ENCODE measurements at regions not wholly inside any gene's neighbourhood (a gene's known extent, or its start where the extent isn't known, plus 50 kb on each side); places are given as distances from the start of the nearest gene placed in this dataset.
"Not testable (repeated sequence)": the region's sequence is repeated elsewhere in the genome, so short reads cannot be mapped to it uniquely, and the experiment has no call there.

- Histone ChIP-seq H3K4me3 (ENCODE audit: low read depth, low read length) (no peak overlapping the region), H3K36me3 (ENCODE audit: insufficient read depth) (no peaks in the 10 kb centered on the region), H3K4me1 (ENCODE audit: insufficient read depth) (no peaks in the 10 kb centered on the region), H3K27ac (ENCODE audit: low read depth) (no peak overlapping the region)
- WGBS, result 13% methylated on average over 3 of the region's 3 CpGs
- DNase-seq (ENCODE audit: extremely low spot score), result no peak
These were observed 235.8 kb downstream of the EPHA7 start for GRCh38 chr6:93183531-93183972.

- Histone ChIP-seq H3K4me3 (ENCODE audit: low read depth, low read length) (no peak overlapping the region), H3K27ac (ENCODE audit: low read depth) (no peak overlapping the region), H3K36me3 (ENCODE audit: insufficient read depth) (no peaks in the 10 kb centered on the region), H3K4me1 (ENCODE audit: insufficient read depth) (no peaks in the 10 kb centered on the region)
- no peak for DNase-seq (ENCODE audit: extremely low spot score)
- 28% methylated on average over 2 of the region's 2 CpGs for WGBS
These were observed 236.3 kb downstream of the EPHA7 start for GRCh38 chr6:93182938-93183479.

- H3K4me1 ChIP-seq (ENCODE audit: insufficient read depth), result no peaks in the 10 kb centered on the region
- no peak overlapping the region for H3K4me3 ChIP-seq (ENCODE audit: low read depth, low read length)
- no peak for DNase-seq (ENCODE audit: extremely low spot score)
- no peak overlapping the region for H3K27ac ChIP-seq (ENCODE audit: low read depth)
- WGBS, result 97% methylated on average over 2 of the region's 2 CpGs
- H3K36me3 ChIP-seq (ENCODE audit: insufficient read depth), result no peaks in the 10 kb centered on the region
These were observed 241.4 kb downstream of the EPHA7 start for GRCh38 chr6:93177918-93178317.

- H3K4me3 ChIP-seq (ENCODE audit: low read depth, low read length), result no peak overlapping the region
These were observed 241.9 kb downstream of the EPHA7 start for GRCh38 chr6:93177438-93177837.

GRCh38 chr6:93176070-93176469 is 243.3 kb downstream of the EPHA7 start:
- Histone ChIP-seq H3K36me3 (ENCODE audit: insufficient read depth) (no peaks in the 10 kb centered on the region), H3K4me3 (ENCODE audit: low read depth, low read length) (no peak overlapping the region), H3K27ac (ENCODE audit: low read depth) (no peak overlapping the region), H3K4me1 (ENCODE audit: insufficient read depth) (no peaks in the 10 kb centered on the region)
- 83% methylated on average over 1 of the region's 1 CpG for WGBS
- no peak for DNase-seq (ENCODE audit: extremely low spot score)

More at GRCh38 chr6:93177438-93177837, 241.9 kb downstream of the EPHA7 start:
- Histone ChIP-seq H3K4me1 (ENCODE audit: insufficient read depth) (no peaks in the 10 kb centered on the region), H3K27ac (ENCODE audit: low read depth) (no peak overlapping the region), H3K36me3 (ENCODE audit: insufficient read depth) (no peaks in the 10 kb centered on the region)
- 91% methylated on average over 3 of the region's 3 CpGs for WGBS
- no peak for DNase-seq (ENCODE audit: extremely low spot score)

- not testable (repeated sequence) for DNase-seq (ENCODE audit: extremely low spot score); H3K4me3 ChIP-seq (ENCODE audit: low read depth, low read length); H3K27ac ChIP-seq (ENCODE audit: low read depth); H3K4me1 ChIP-seq (ENCODE audit: insufficient read depth); H3K36me3 ChIP-seq (ENCODE audit: insufficient read depth)
- WGBS, result 94% methylated on average over 5 of the region's 10 CpGs
These were observed 245.8 kb downstream of the EPHA7 start for GRCh38 chr6:93173573-93173972.

- Histone ChIP-seq H3K27ac (ENCODE audit: low read depth) (no peak overlapping the region), H3K4me3 (ENCODE audit: low read depth, low read length) (no peak overlapping the region), H3K36me3 (ENCODE audit: insufficient read depth) (no peaks in the 10 kb centered on the region), H3K4me1 (ENCODE audit: insufficient read depth) (no peaks in the 10 kb centered on the region)
- 52% methylated on average over 3 of the region's 3 CpGs for WGBS
- DNase-seq (ENCODE audit: extremely low spot score), result no peak
These were observed 253.4 kb downstream of the EPHA7 start for GRCh38 chr6:93165850-93166430.

- no peaks in the 10 kb centered on the region for H3K36me3 ChIP-seq (ENCODE audit: insufficient read depth)
- no peak for DNase-seq (ENCODE audit: extremely low spot score)
- no peak overlapping the region for H3K27ac ChIP-seq (ENCODE audit: low read depth)
- no peaks in the 10 kb centered on the region for H3K4me1 ChIP-seq (ENCODE audit: insufficient read depth)
- H3K4me3 ChIP-seq (ENCODE audit: low read depth, low read length), result no peak overlapping the region
These were observed 254.6 kb downstream of the EPHA7 start for GRCh38 chr6:93164781-93165180.

GRCh38 chr6:93163146-93163545 is 256.2 kb downstream of the EPHA7 start:
- H3K4me3 ChIP-seq (ENCODE audit: low read depth, low read length), result no peak overlapping the region
- H3K4me1 ChIP-seq (ENCODE audit: insufficient read depth), result no peaks in the 10 kb centered on the region
- H3K27ac ChIP-seq (ENCODE audit: low read depth), result no peak overlapping the region
- 89% methylated on average over 3 of the region's 3 CpGs for WGBS
- no peak for DNase-seq (ENCODE audit: extremely low spot score)
- no peaks in the 10 kb centered on the region for H3K36me3 ChIP-seq (ENCODE audit: insufficient read depth)

- no peaks in the 10 kb centered on the region for H3K36me3 ChIP-seq (ENCODE audit: insufficient read depth)
- DNase-seq (ENCODE audit: extremely low spot score), result no peak
- no peak overlapping the region for H3K27ac ChIP-seq (ENCODE audit: low read depth)
- 89% methylated on average over 4 of the region's 4 CpGs for WGBS
- no peaks in the 10 kb centered on the region for H3K4me1 ChIP-seq (ENCODE audit: insufficient read depth)
- H3K4me3 ChIP-seq (ENCODE audit: low read depth, low read length), result no peak overlapping the region
These were observed 279.8 kb downstream of the EPHA7 start for GRCh38 chr6:93139408-93140081.

- H3K4me1 ChIP-seq (ENCODE audit: insufficient read depth), result no peaks in the 10 kb centered on the region
- no peak overlapping the region for H3K27ac ChIP-seq (ENCODE audit: low read depth)
- H3K4me3 ChIP-seq (ENCODE audit: low read depth, low read length), result no peak overlapping the region
- no peak for DNase-seq (ENCODE audit: extremely low spot score)
- H3K36me3 ChIP-seq (ENCODE audit: insufficient read depth), result no peaks in the 10 kb centered on the region
- WGBS, result 93% methylated on average over 2 of the region's 2 CpGs
These were observed 283.2 kb downstream of the EPHA7 start for GRCh38 chr6:93136111-93136510.

- no peak for DNase-seq (ENCODE audit: extremely low spot score)
- Histone ChIP-seq H3K27ac (ENCODE audit: low read depth) (no peak overlapping the region), H3K4me1 (ENCODE audit: insufficient read depth) (no peaks in the 10 kb centered on the region), H3K4me3 (ENCODE audit: low read depth, low read length) (no peak overlapping the region), H3K36me3 (ENCODE audit: insufficient read depth) (no peaks in the 10 kb centered on the region)
- WGBS, result 61% methylated on average over 2 of the region's 2 CpGs
These were observed 295.2 kb downstream of the EPHA7 start for GRCh38 chr6:93124006-93124632.

GRCh38 chr6:93123585-93123984 is 295.8 kb downstream of the EPHA7 start:
- Histone ChIP-seq H3K36me3 (ENCODE audit: insufficient read depth) (no peaks in the 10 kb centered on the region), H3K27ac (ENCODE audit: low read depth) (no peak overlapping the region), H3K4me1 (ENCODE audit: insufficient read depth) (no peaks in the 10 kb centered on the region), H3K4me3 (ENCODE audit: low read depth, low read length) (no peak overlapping the region)
- no peak for DNase-seq (ENCODE audit: extremely low spot score)
- 82% methylated on average over 2 of the region's 2 CpGs for WGBS

GRCh38 chr6:93120154-93120742 is 299.1 kb downstream of the EPHA7 start:
- Histone ChIP-seq H3K4me1 (ENCODE audit: insufficient read depth) (no peaks in the 10 kb centered on the region), H3K36me3 (ENCODE audit: insufficient read depth) (no peaks in the 10 kb centered on the region), H3K4me3 (ENCODE audit: low read depth, low read length) (no peak overlapping the region), H3K27ac (ENCODE audit: low read depth) (no peak overlapping the region)
- no peak for DNase-seq (ENCODE audit: extremely low spot score)
- 91% methylated on average over 1 of the region's 1 CpG for WGBS

Measured in urinary bladder (tissue), 3 donors.